ENCODE measurements at regions not wholly inside any gene's neighbourhood (a gene's known extent, or its start where the extent isn't known, plus 50 kb on each side); places are given as distances from the start of the nearest gene placed in this dataset.
"Not testable (repeated sequence)": the region's sequence is repeated elsewhere in the genome, so short reads cannot be mapped to it uniquely, and the experiment has no call there.

DNA sequence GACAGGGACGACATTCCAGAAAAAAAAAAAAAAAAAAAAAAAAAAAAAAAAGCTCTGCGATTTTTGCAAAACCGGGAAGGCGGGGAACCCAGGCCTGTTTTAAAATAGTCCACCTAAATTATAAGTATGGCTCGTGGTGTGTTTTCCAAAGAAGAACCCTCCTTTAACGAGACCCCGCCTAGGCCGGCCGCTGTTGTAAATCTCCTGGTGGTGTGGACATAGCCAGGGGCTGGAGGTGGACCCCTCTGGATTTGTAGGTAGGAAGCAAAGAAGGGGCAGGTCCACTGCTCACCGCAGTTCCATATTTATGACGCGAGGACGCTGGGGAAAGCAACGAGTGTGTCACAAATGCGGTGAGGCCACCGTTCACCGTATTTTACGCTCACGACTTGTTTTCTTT, 94.0 kb upstream of the SHOX start:
- Mint-ChIP-seq H3K27ac (no peak overlapping the region), H3K4me1 (ENCODE audit: low read depth) (no peaks in the 10 kb centered on the region), H3K9me3 (peaks cover 16% of the 10 kb centered on the region), H3K36me3 (ENCODE audit: low read depth) (no peaks in the 10 kb centered on the region), H3K27me3 (ENCODE audit: low read depth) (no peaks in the 10 kb centered on the region), H3K4me3 (no peak overlapping the region)
- no peak for DNase-seq (ENCODE audit: low spot score)

DNA sequence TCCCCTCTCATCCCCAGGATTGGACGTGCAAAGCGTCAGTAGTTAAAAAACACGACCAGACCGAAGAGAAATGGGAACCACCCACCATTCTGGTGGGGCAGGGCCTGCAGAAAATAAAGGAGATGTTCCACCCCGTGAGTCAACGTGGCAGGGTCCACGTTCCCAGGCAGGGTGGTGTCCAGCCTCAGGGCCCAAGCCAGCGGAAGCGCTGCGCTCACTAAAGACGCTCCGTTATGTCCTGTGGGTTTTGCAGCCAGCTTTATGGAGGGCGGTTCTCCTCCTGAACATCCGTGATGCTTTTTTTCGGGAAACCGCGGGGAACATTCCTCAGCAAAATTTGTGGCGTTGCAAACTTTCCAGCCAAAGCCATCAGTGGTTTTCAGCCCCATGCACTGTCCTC, 93.4 kb upstream of the SHOX start:
- Mint-ChIP-seq H3K9me3 (peaks cover 18% of the 10 kb centered on the region), H3K36me3 (ENCODE audit: low read depth) (no peaks in the 10 kb centered on the region), H3K4me3 (no peak overlapping the region), H3K4me1 (ENCODE audit: low read depth) (no peaks in the 10 kb centered on the region), H3K27me3 (ENCODE audit: low read depth) (no peaks in the 10 kb centered on the region), H3K27ac (no peak overlapping the region)
- DNase-seq (ENCODE audit: low spot score), result no peak

DNA sequence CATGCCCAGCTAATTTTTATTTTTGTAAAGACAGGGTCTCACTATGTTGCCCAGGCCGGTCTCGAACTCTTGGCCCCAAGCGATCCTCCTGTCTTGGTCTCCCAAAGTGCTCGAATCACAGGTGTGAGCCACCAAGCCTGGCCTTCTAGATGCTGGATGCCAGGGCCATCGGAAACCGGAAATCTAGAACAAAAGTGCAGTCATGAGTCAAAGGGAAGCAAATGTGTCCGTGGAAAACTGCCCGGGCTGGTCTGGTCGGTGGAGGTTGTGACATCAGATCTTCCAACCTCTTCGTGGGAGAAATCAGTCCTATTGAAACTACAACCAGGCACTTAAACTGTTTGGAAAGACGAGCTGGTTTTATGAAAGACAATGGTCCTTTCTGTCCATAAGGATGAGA, 92.3 kb upstream of the SHOX start:
- H3K27me3 Mint-ChIP-seq (ENCODE audit: low read depth), result no peaks in the 10 kb centered on the region
- no peak overlapping the region for H3K27ac Mint-ChIP-seq
- H3K4me3 Mint-ChIP-seq, result no peak overlapping the region
- peaks cover 18% of the 10 kb centered on the region for H3K9me3 Mint-ChIP-seq
- no peak for DNase-seq (ENCODE audit: low spot score)
- no peaks in the 10 kb centered on the region for H3K36me3 Mint-ChIP-seq (ENCODE audit: low read depth)
- H3K4me1 Mint-ChIP-seq (ENCODE audit: low read depth), result no peaks in the 10 kb centered on the region

DNA sequence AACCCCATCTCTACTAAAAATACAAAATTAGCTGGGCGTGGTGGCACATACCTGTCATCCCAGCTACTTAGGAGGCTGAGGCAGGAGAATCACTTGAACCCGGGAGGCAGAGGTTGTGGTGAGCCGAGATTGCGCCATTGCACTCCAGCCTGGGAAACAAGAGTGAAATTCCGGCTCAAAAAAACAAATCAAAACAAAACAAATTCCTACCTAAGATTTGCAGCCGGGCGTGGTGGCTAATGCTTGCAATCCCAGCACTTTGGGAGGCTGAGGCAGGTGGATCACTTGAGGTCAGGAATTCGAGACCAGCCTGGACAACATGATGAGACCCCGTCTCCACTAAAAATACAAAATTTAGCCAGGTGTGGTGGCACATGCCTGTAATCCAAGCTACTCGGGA, 89.6 kb upstream of the SHOX start:
- not testable (repeated sequence) for DNase-seq (ENCODE audit: low spot score); H3K27ac Mint-ChIP-seq; H3K4me3 Mint-ChIP-seq; H3K4me1 Mint-ChIP-seq (ENCODE audit: low read depth); H3K27me3 Mint-ChIP-seq (ENCODE audit: low read depth); H3K36me3 Mint-ChIP-seq (ENCODE audit: low read depth)
- peaks cover 11% of the 10 kb centered on the region for H3K9me3 Mint-ChIP-seq

DNA sequence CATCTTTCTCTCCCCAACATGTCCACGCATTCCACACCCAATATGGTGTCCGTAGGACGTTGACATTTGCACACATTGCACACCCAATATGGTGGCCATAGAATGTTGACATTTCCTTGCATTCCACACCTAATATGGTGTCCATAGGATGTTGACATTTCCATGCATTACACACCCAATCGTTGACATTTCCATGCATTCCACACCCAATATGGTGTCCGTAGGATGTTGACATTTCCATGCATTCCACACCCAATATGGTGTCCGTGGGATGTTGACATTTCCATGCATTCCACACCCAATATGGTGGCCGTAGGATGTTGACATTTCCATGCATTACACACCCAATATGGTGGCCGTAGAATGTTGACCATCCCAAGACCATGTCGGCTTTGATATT, 88.4 kb upstream of the SHOX start:
- Mint-ChIP-seq H3K4me3 (no peak overlapping the region), H3K4me1 (ENCODE audit: low read depth) (no peaks in the 10 kb centered on the region), H3K27ac (no peak overlapping the region), H3K9me3 (peaks cover 15% of the 10 kb centered on the region), H3K27me3 (ENCODE audit: low read depth) (no peaks in the 10 kb centered on the region), H3K36me3 (ENCODE audit: low read depth) (no peaks in the 10 kb centered on the region)
- no peak for DNase-seq (ENCODE audit: low spot score)

DNA sequence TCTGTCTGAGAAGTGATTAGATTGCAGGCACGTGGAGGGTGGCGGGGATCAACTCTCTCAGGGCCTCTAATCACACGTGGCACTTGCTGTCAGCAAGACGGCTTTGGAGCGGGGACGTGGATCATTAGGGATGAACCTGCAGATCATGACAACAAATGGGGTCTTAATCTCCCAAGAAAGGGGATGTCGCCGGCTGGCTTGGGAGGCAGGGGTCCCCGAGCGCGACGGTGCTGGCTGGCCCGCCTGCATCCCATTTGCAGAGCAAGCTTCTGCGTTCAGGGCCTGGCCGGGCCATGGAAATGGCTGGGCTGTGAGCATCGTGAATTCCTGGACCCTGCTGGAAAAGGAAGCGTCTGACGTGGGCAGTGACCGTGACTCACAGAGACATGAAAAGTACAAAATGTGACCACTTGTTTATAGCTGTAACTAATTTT, 85.1 kb upstream of the SHOX start:
- H3K9me3 Mint-ChIP-seq, result peaks cover 27% of the 10 kb centered on the region
- no peak overlapping the region for H3K4me3 Mint-ChIP-seq
- no peaks in the 10 kb centered on the region for H3K27me3 Mint-ChIP-seq (ENCODE audit: low read depth)
- peaks cover 1% of the 10 kb centered on the region for H3K36me3 Mint-ChIP-seq (ENCODE audit: low read depth)
- H3K27ac Mint-ChIP-seq, result no peak overlapping the region
- no peaks in the 10 kb centered on the region for H3K4me1 Mint-ChIP-seq (ENCODE audit: low read depth)
- DNase-seq (ENCODE audit: low spot score), result no peak

DNA sequence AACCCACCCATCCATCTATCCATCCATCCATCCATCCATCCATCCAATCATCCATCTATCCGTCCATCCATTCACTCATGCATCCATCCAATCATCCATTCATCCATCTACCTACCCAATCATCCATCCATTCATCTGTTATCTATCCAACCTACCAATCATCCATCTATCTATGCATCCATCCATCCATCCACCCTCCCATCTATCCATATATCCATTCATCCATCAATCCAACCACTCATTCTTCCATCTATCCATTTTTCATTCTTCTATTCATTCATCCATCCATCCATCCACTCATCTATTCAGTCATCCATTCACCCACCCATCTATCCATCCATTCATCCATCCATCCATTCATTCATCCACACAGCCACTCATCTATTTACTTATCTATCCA, 80.1 kb upstream of the SHOX start:
- peaks cover 36% of the 10 kb centered on the region for H3K9me3 Mint-ChIP-seq
- no peak overlapping the region for H3K27ac Mint-ChIP-seq
- no peak overlapping the region for H3K4me3 Mint-ChIP-seq
- peaks cover 5% of the 10 kb centered on the region for H3K36me3 Mint-ChIP-seq (ENCODE audit: low read depth)
- H3K4me1 Mint-ChIP-seq (ENCODE audit: low read depth), result no peaks in the 10 kb centered on the region
- H3K27me3 Mint-ChIP-seq (ENCODE audit: low read depth), result no peaks in the 10 kb centered on the region
- DNase-seq (ENCODE audit: low spot score), result no peak

DNA sequence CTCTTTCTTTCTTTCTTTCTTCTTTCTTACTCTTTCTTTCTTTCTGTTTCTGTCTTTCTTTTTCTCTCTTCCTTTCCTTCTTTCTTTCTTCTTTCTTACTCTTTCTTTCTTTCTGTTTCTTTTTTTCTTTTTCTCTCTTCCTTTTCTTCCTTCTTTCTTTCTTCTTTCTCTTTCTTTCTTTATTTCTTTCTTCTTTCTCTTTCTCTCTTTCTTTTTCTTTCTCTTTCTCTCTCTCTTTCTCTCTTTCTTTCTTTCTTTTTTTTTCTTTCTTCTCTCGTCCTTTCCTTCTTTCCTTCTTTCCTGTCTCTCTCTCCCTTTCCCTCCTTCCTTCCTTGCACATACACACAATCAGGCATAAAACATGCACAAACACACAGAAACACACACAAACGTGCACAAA, 79.3 kb upstream of the SHOX start:
- H3K36me3 Mint-ChIP-seq (ENCODE audit: low read depth), result peaks cover 5% of the 10 kb centered on the region
- H3K27ac Mint-ChIP-seq, result no peak overlapping the region
- H3K4me3 Mint-ChIP-seq, result no peak overlapping the region
- no peaks in the 10 kb centered on the region for H3K27me3 Mint-ChIP-seq (ENCODE audit: low read depth)
- H3K9me3 Mint-ChIP-seq, result peaks cover 42% of the 10 kb centered on the region
- no peak for DNase-seq (ENCODE audit: low spot score)
- H3K4me1 Mint-ChIP-seq (ENCODE audit: low read depth), result no peaks in the 10 kb centered on the region

DNA sequence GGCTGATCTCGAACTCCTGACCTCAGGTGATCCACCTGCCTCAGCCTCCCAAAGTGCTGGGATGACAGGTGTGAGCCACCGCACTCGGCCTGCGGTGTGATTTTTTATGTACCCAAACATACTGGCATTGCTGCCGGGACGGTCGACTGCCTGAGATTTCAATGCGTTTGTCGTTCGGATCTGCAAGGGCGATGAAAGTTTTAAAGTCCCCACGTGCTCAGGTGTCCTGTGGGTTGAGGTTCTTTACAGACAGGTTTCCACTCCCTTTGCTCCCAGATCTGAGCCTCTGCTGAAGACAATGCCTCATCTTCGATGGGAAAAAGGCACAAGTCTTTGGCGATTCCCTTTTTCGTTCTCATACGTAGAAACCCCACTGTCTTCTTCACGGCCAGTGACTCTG, 78.1 kb upstream of the SHOX start:
- Mint-ChIP-seq H3K4me1 (ENCODE audit: low read depth) (no peaks in the 10 kb centered on the region), H3K9me3 (peaks cover 39% of the 10 kb centered on the region), H3K27me3 (ENCODE audit: low read depth) (no peaks in the 10 kb centered on the region), H3K36me3 (ENCODE audit: low read depth) (peaks cover 5% of the 10 kb centered on the region), H3K4me3 (no peak overlapping the region), H3K27ac (no peak overlapping the region)
- no peak for DNase-seq (ENCODE audit: low spot score)

DNA sequence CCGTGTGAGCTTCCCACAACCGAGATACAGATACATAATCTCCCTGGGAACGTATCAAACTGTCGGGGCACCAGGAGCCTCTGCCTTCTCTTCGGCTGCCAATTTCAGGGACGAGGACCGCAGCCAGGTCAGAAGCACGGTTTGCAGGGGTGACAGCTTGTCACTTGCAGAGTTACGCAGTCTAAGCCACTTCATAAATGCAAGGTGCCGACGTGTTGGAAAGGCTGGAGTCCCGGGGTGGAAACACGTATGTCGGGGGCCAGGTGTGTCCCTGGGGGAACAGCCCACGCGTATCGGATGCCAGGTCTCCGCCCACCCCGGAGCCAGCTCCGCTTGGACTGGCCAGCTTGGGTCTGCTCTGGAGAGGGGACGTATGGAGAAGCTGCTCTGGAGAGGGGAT, 76.3 kb upstream of the SHOX start:
- H3K4me1 Mint-ChIP-seq (ENCODE audit: low read depth), result no peaks in the 10 kb centered on the region
- H3K27me3 Mint-ChIP-seq (ENCODE audit: low read depth), result no peaks in the 10 kb centered on the region
- DNase-seq (ENCODE audit: low spot score), result no peak
- no peak overlapping the region for H3K4me3 Mint-ChIP-seq
- H3K36me3 Mint-ChIP-seq (ENCODE audit: low read depth), result peaks cover 5% of the 10 kb centered on the region
- peaks cover 40% of the 10 kb centered on the region for H3K9me3 Mint-ChIP-seq
- no peak overlapping the region for H3K27ac Mint-ChIP-seq

DNA sequence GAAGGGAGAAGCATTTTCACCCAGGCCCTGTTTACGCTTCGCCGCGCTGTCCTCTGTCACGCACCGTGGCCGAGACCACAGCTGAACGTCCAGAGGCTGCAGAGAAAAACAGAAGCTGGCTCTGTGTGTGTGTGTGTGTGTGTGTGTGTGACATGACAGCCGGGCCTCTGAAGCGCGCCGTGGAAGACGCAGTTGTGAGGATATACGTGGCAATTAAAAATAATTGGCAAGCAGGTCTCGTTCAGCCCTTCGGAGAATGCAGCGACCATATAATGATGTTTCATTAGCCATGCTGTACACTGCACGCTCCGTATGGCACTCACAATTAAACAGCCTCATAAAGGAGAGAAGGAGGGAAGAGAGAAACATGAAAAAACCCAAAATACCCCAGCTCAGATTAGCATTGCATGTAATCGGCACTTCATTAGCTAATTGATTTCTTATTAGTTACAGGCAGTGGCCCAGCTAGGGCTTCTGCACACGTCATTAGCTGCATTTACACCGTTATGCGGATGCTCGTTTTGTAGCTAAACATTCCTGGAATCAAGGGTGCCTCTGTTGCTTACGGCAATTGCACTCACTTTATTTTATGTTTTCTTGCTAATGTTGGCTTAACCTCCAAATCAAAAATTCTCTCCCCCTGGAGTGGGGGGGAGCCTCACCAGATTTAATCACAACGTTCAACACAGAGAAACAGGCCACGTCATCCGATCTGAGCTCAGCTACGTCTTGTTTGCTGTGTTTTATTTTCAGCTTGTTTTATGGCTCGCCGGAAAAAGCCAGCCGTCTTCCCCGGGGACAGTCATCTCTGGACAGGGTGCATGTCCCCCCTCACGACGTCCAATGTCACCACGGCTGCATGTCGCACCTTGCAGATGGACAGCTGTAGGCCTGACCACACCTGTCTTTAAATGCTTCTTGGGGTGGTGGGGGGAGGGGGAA, 74.6 kb upstream of the SHOX start:
- H3K27me3 Mint-ChIP-seq (ENCODE audit: low read depth), result no peaks in the 10 kb centered on the region
- H3K4me3 Mint-ChIP-seq, result no peak overlapping the region
- H3K27ac Mint-ChIP-seq, result no peak overlapping the region
- no peak for DNase-seq (ENCODE audit: low spot score)
- peaks cover 22% of the 10 kb centered on the region for H3K9me3 Mint-ChIP-seq
- no peaks in the 10 kb centered on the region for H3K4me1 Mint-ChIP-seq (ENCODE audit: low read depth)
- H3K36me3 Mint-ChIP-seq (ENCODE audit: low read depth), result no peaks in the 10 kb centered on the region

DNA sequence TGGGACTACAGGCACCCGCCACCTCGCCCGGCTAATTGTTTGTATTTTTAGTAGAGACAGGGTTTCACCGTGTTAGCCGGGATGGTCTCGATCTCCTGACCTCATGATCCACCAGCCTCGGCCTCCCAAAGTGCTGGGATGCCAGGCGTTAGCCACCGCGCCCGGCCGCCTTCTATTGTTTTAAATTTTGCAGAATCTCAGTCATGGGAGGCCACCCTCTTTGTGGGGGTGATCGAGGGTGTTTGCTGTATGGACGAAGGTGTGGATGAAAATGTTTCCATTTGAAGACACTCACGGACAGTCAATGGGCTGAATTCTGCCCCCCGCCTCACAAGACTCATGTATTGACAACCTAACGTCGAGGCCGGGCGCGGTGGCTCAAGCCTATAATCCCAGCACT, 73.0 kb upstream of the SHOX start:
- not testable (repeated sequence) for H3K27ac Mint-ChIP-seq; H3K36me3 Mint-ChIP-seq (ENCODE audit: low read depth); DNase-seq (ENCODE audit: low spot score); H3K27me3 Mint-ChIP-seq (ENCODE audit: low read depth); H3K4me3 Mint-ChIP-seq; H3K4me1 Mint-ChIP-seq (ENCODE audit: low read depth)
- H3K9me3 Mint-ChIP-seq, result peaks cover 25% of the 10 kb centered on the region

DNA sequence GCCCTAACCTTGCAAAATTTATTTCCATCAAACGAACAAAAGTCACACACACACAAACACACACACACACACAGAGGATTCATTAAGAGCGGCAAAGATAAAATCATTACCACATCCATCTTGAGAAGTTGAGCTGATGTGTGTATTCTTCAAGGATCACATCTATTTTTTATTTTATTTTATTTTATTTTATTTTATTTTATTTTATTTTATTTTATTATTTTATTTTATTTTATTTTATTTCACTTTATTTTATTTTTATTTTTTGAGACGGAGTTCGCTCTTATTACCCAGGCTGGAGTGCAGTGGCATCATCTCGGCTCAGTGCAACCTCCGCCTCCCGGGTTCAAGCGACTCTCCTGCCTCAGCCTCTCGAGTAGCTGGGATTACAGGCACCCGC, 71.3 kb upstream of the SHOX start:
- not testable (repeated sequence) for H3K27me3 Mint-ChIP-seq (ENCODE audit: low read depth); H3K4me3 Mint-ChIP-seq; H3K27ac Mint-ChIP-seq

DNA sequence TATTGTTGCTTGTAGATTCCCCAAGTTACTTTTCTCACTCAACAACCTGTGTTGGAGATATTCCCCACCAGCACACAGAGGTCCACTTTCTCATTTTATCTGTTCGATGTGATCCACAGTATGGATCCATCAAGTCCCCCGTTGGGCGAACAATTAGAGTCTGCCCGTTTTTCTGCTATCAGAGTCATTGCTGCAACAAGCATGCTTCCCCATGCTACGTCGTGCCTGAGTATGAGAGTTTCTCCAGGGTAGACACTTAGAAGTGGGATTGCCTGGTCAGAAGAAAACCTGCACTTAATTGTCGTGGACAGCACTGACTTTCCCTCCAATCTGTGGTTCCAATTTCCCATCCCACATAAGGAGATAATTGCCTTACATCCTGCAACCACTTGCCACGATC, 62.7 kb upstream of the SHOX start:
- no peak overlapping the region for H3K4me3 Mint-ChIP-seq

More for the DNA sequence above, 71.3 kb upstream of the SHOX start:
- not testable (repeated sequence) for DNase-seq (ENCODE audit: low spot score); H3K4me1 Mint-ChIP-seq (ENCODE audit: low read depth); H3K36me3 Mint-ChIP-seq (ENCODE audit: low read depth)
- H3K9me3 Mint-ChIP-seq, result peaks cover 25% of the 10 kb centered on the region

DNA sequence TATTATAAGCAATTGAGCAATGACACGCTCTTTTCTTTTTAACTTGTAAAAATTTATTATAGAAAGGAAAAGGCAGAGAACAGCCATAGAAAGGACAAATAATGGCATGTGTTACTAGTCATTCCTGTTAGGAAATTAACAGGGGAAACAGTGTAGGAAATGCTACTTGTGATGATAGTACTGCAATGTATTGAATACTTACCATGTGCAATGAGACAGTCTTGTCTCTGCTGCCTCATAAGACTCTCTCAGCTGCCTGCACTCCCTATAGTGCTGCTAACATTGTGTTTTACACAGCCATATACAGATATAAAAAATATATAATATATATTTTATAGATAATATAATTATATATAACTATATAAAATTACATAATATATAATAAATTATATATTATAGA, 62.3 kb upstream of the SHOX start:
- Mint-ChIP-seq H3K36me3 (ENCODE audit: low read depth) (no peaks in the 10 kb centered on the region), H3K27me3 (ENCODE audit: low read depth) (no peaks in the 10 kb centered on the region), H3K9me3 (peaks cover 32% of the 10 kb centered on the region), H3K4me3 (no peak overlapping the region), H3K4me1 (ENCODE audit: low read depth) (no peaks in the 10 kb centered on the region), H3K27ac (no peak overlapping the region)
- no peak for DNase-seq (ENCODE audit: low spot score)

More for the DNA sequence above, 62.7 kb upstream of the SHOX start:
- H3K36me3 Mint-ChIP-seq (ENCODE audit: low read depth), result no peaks in the 10 kb centered on the region
- no peaks in the 10 kb centered on the region for H3K4me1 Mint-ChIP-seq (ENCODE audit: low read depth)
- DNase-seq (ENCODE audit: low spot score), result no peak
- no peak overlapping the region for H3K27ac Mint-ChIP-seq
- no peaks in the 10 kb centered on the region for H3K27me3 Mint-ChIP-seq (ENCODE audit: low read depth)
- H3K9me3 Mint-ChIP-seq, result peaks cover 32% of the 10 kb centered on the region

All from T-helper 2 cell treated with Interferon-gamma antibody and Interleukin-4, amounts not matched to agents 5 μg/mL and 100 μg/mL, for 36 hours (primary cell).